Choroid plexus epithelial cell (primary cell): ENCODE measurements at regions not wholly inside any gene's neighbourhood (a gene's known extent, or its start where the extent isn't known, plus 50 kb on each side); places are given as distances from the start of the nearest gene placed in this dataset.

ENCODE experiments used
- DNase-seq: peaks from one replicate; pipeline ENCODE4 v3.0.0-alpha.2; 2010; ENCODE audit warnings: low read depth
- H3K4me3 ChIP-seq: 2 replicates; pipeline ENCODE4 v1.5.1; 2011; ENCODE audit warnings: low read depth, mild to moderate bottlenecking, control low read depth, low read length, moderate library complexity
- CTCF ChIP-seq: conservative IDR thresholded peaks from 2 replicates; pipeline ENCODE4 v1.5.1; 2011; ENCODE audit warnings: low read depth, mild to moderate bottlenecking, control low read depth, inconsistent platforms, low read length, moderate library complexity

- no peak for DNase-seq
- no peak for TF ChIP-seq CTCF
- H3K4me3 ChIP-seq = no peak overlapping the region
Observed at GRCh38 chr3:193841581-193841980, 248.6 kb downstream of the OPA1 start.

GRCh38 chr3:193842029-193842798, 249.2 kb downstream of the OPA1 start:
- no peak for TF ChIP-seq CTCF
- no peak overlapping the region for H3K4me3 ChIP-seq
- no peak for DNase-seq

- TF ChIP-seq CTCF = no peak
- no peak overlapping the region for H3K4me3 ChIP-seq
- DNase-seq = no peak
Observed at GRCh38 chr3:193842832-193843473, 249.9 kb downstream of the OPA1 start.

DNA sequence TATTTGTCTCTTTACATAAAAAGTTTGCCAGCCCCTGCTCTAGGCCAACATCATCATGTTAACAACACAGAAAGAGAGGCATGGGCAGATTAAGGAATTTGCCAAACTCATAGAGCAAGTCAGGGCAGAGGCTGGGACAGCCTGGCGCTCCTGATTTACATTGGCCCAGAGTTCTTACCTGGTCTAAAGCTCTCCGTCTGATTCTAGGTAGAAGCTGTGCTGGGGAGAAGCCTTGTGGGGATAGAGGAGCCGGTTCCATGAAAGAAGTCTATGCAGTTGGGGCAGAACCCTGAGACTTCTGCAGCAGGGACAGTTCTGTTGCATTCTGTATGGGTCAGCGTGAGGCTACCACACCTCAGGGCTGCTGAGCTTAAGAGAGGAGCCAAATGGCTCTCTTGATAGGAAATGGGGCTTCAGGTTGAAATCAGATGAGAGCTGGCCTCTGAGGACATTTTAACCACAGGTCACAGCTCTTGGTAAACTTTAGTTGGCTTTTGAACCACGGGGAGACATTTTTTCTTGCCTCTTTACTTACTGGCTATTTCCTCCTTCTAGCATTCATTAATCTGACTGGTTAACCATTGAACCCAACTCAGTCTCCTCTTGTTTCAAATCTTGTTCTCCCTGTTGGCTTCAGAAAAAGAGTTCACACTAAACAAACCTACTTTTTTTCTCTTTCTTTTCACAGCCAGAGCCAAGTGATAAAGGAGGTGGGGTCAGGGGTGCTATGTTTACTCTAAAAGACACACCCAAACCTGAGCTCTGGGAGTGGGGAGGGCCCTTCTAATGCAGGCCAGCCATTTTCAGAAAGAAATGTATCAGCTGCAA, 250.7 kb downstream of the OPA1 start:
- no peak overlapping the region for H3K4me3 ChIP-seq
- DNase-seq = no peak
- no peak for TF ChIP-seq CTCF

GRCh38 chr3:193844472-193844871, 251.5 kb downstream of the OPA1 start:
- no peak for TF ChIP-seq CTCF
- DNase-seq = no peak
- H3K4me3 ChIP-seq = no peak overlapping the region

DNA sequence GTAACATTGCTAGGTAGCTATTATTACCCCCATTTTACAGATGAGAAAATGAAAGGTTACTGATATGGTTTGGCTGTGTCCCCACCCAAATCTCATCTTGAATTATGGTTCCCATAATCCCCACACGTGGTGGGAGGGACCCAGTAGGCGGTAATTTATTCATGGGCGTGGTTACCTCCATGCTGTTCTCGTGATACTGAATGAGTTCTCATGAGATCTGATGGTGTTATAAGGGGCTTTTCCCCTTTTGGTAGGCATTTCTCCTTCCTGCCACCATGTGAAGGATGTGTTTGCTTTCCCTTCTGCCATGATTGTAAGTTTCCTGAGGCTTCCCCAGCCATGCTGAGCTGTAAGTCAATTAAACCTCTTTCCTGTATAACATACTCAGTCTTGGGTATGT, 252.1 kb downstream of the OPA1 start:
- no peak overlapping the region for H3K4me3 ChIP-seq
- no peak for DNase-seq
- TF ChIP-seq CTCF = no peak
